ENCODE measurements at regions not wholly inside any gene's neighbourhood (a gene's known extent, or its start where the extent isn't known, plus 50 kb on each side); places are given as distances from the start of the nearest gene placed in this dataset.

DNA sequence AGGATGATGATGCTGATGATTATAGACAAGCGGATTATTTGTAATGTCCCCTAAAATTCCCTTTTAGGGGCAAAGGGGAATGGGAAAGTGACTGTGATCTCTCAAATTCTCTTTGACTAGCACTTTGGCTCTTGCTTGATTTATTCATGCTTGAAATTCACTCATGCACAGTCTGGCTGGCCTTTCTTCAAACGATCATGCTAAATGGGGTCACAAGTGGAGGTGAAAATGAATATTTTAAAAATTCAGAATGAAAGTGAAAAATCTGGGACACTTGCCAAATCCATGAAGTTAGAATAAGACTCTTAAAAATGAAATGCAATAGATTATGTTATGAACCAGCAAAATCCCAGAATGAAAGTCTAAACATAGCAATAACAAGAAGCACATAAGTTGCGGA lies 173.4 kb upstream of the RAI2 start:
- TF ChIP-seq, protein P1, sequence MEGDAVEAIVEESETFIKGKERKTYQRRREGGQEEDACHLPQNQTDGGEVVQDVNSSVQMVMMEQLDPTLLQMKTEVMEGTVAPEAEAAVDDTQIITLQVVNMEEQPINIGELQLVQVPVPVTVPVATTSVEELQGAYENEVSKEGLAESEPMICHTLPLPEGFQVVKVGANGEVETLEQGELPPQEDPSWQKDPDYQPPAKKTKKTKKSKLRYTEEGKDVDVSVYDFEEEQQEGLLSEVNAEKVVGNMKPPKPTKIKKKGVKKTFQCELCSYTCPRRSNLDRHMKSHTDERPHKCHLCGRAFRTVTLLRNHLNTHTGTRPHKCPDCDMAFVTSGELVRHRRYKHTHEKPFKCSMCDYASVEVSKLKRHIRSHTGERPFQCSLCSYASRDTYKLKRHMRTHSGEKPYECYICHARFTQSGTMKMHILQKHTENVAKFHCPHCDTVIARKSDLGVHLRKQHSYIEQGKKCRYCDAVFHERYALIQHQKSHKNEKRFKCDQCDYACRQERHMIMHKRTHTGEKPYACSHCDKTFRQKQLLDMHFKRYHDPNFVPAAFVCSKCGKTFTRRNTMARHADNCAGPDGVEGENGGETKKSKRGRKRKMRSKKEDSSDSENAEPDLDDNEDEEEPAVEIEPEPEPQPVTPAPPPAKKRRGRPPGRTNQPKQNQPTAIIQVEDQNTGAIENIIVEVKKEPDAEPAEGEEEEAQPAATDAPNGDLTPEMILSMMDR (conservative IDR thresholded peaks at IDR 0.05; ENCODE audit: low read length): no peak
- TF ChIP-seq EZH2phosphoT487 (IDR thresholded peaks at IDR 0.05; ENCODE audit: borderline replicate concordance): no peak

All from Loucy (cell line).